22Rv1 (cell line): ENCODE measurements at regions not wholly inside any gene's neighbourhood (a gene's known extent, or its start where the extent isn't known, plus 50 kb on each side); places are given as distances from the start of the nearest gene placed in this dataset.

Experiments used
- ZFX ChIP-seq: fragments of 450-650 bp; IDR thresholded peaks from 2 replicates; pipeline ENCODE4 v1.6.1; 2017; ENCODE audit warnings: antibody characterized with exemption, borderline replicate concordance
- TF ChIP-seq, protein P1 (sequence below): fragments of 450-650 bp; IDR thresholded peaks from 2 replicates; pipeline ENCODE4 v1.5.1; 2017; ENCODE audit warnings: mild to moderate bottlenecking

DNA sequence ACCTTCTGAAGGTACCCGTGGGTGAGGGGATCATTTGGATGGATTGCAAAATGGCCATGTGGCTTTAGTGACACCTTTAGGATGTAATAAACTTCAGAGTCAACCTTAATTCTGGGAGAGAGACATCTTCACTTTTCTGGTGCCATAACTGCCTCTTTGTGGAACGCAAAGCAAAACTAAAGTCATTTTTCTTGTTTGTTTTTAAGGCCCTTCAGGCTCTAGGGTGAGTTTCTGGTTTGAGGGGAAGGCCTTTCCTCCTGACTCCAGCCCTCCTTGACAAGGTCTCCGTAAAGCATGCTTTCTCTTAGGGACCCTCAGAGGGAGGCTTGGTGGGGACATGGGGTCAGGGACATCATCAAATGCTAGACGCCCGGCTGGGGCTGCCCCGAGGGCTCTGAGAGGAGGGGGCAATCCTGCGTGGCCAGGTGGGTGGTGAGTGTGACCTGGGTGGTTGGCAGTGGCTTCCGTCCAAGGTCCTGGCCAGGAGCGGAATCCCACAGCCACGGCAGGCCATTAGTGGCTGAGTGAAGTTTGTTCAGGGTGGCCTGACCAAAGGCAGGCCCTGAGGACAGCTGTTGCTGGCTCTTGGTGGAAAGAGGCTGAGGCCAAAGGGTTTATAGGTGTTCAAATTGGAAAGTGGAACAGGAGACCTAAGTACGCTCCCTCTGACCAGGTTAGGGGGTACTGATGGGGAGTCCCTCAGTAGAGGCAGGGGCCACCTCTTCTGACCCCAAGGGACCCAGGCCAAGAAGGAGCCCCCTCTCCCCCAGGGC is 112.2 kb downstream of the METRNL start:
- TF ChIP-seq, protein P1, sequence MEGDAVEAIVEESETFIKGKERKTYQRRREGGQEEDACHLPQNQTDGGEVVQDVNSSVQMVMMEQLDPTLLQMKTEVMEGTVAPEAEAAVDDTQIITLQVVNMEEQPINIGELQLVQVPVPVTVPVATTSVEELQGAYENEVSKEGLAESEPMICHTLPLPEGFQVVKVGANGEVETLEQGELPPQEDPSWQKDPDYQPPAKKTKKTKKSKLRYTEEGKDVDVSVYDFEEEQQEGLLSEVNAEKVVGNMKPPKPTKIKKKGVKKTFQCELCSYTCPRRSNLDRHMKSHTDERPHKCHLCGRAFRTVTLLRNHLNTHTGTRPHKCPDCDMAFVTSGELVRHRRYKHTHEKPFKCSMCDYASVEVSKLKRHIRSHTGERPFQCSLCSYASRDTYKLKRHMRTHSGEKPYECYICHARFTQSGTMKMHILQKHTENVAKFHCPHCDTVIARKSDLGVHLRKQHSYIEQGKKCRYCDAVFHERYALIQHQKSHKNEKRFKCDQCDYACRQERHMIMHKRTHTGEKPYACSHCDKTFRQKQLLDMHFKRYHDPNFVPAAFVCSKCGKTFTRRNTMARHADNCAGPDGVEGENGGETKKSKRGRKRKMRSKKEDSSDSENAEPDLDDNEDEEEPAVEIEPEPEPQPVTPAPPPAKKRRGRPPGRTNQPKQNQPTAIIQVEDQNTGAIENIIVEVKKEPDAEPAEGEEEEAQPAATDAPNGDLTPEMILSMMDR = no peak
- no peak for TF ChIP-seq ZFX
